WTC11 (cell line): ENCODE measurements at regions not wholly inside any gene's neighbourhood (a gene's known extent, or its start where the extent isn't known, plus 50 kb on each side); places are given as distances from the start of the nearest gene placed in this dataset.

Source experiments
- CREB1 ChIP-seq: sonication (generic); formaldehyde crosslinking; IDR thresholded peaks from 2 replicates; pipeline ENCODE4 v1.8.0; 2023; ENCODE audit warnings: mild to moderate bottlenecking, missing genetic modification reagents
- SMAD4 ChIP-seq: sonication (generic); formaldehyde crosslinking; IDR thresholded peaks from 2 replicates; pipeline ENCODE4 v1.8.0; 2022; ENCODE audit warnings: mild to moderate bottlenecking, missing genetic modification reagents
- SP1 ChIP-seq: sonication (generic); formaldehyde crosslinking; conservative IDR thresholded peaks from 2 replicates; pipeline ENCODE4 v1.8.1; 2022; ENCODE audit warnings: missing genetic modification reagents
- TCF7 ChIP-seq: sonication (generic); formaldehyde crosslinking; IDR thresholded peaks from 2 replicates; pipeline ENCODE4 v1.8.0; 2022; ENCODE audit warnings: mild to moderate bottlenecking, low read depth, missing genetic modification reagents, moderate library complexity
- ZNF423 ChIP-seq: fragments of 250-450 bp; sonication (Bioruptor Pico); IDR thresholded peaks from 2 replicates; pipeline ENCODE4 v2.1.2; 2022; ENCODE audit warnings: mild to moderate bottlenecking, moderate library complexity
- TF ChIP-seq, protein P1 (sequence below): sonication (generic); formaldehyde crosslinking; IDR thresholded peaks from 2 replicates; pipeline ENCODE4 v1.8.1; 2022; ENCODE audit warnings: mild to moderate bottlenecking, missing genetic modification reagents, moderate library complexity, borderline replicate concordance
- TF ChIP-seq, protein P2 (sequence below): sonication (generic); formaldehyde crosslinking; IDR thresholded peaks from 2 replicates; pipeline ENCODE4 v1.8.0; 2022; ENCODE audit warnings: mild to moderate bottlenecking, missing genetic modification reagents

DNA sequence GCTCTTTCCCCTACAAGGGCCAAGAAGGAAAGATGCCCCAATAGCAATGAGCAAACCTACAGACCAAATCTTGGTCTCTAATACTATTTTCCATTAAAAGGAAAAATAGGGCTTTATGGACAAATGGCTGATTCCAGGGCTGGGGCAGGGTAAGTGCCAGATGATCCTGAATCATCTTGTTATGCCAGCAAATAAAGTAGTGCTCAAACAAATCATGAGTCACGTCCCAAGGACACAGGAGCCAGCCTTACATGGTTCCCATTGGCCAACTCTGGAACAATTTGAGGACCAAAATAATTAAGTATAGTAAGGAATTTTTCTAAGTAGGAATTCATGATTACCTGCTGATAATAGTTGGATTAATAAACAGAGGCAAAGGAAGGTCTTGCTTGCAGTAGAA, 53.2 kb upstream of the NKX2-4 start:
- TF ChIP-seq TCF7 (CRISPR knock-in tag) (no peak), CREB1 (no peak), ZNF423 (CRISPR knock-in tag) (no peak), SP1 (CRISPR knock-in tag) (no peak), SMAD4 (CRISPR knock-in tag) (no peak)
- TF ChIP-seq, protein P1, sequence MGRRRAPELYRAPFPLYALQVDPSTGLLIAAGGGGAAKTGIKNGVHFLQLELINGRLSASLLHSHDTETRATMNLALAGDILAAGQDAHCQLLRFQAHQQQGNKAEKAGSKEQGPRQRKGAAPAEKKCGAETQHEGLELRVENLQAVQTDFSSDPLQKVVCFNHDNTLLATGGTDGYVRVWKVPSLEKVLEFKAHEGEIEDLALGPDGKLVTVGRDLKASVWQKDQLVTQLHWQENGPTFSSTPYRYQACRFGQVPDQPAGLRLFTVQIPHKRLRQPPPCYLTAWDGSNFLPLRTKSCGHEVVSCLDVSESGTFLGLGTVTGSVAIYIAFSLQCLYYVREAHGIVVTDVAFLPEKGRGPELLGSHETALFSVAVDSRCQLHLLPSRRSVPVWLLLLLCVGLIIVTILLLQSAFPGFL (CRISPR knock-in tag), result no peak
- TF ChIP-seq, protein P2, sequence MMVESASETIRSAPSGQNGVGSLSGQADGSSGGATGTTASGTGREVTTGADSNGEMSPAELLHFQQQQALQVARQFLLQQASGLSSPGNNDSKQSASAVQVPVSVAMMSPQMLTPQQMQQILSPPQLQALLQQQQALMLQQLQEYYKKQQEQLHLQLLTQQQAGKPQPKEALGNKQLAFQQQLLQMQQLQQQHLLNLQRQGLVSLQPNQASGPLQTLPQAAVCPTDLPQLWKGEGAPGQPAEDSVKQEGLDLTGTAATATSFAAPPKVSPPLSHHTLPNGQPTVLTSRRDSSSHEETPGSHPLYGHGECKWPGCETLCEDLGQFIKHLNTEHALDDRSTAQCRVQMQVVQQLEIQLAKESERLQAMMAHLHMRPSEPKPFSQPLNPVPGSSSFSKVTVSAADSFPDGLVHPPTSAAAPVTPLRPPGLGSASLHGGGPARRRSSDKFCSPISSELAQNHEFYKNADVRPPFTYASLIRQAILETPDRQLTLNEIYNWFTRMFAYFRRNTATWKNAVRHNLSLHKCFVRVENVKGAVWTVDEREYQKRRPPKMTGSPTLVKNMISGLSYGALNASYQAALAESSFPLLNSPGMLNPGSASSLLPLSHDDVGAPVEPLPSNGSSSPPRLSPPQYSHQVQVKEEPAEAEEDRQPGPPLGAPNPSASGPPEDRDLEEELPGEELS (CRISPR knock-in tag), result no peak
